ENCODE measurements at regions not wholly inside any gene's neighbourhood (a gene's known extent, or its start where the extent isn't known, plus 50 kb on each side); places are given as distances from the start of the nearest gene placed in this dataset.

- Histone ChIP-seq H3K36me3 (ENCODE audit: insufficient read depth, low read length) (no peaks in the 10 kb centered on the region), H4K20me1 (ENCODE audit: insufficient read depth) (no peaks in the 10 kb centered on the region), H3K9me2 (ENCODE audit: insufficient read depth, low read length) (no peaks in the 10 kb centered on the region), H3K9ac (ENCODE audit: low read length) (no peak overlapping the region), H3F3A (ENCODE audit: insufficient read depth, low read length, poor library complexity, severe bottlenecking) (no peaks in the 10 kb centered on the region), H2AFZ (ENCODE audit: low read depth, low read length) (no peak overlapping the region), H3K27ac (ENCODE audit: low read length) (no peak overlapping the region), H3K27me3 (ENCODE audit: insufficient read depth, low read depth, low read length) (no peaks in the 10 kb centered on the region), H3K79me2 (replicated peaks; ENCODE audit: insufficient read depth, low read length) (no peaks in the 10 kb centered on the region), H3K4me3 (ENCODE audit: low read length) (no peak overlapping the region), H3K4me2 (ENCODE audit: low read length) (no peak overlapping the region), H3K9me3 (ENCODE audit: low read length) (no peaks in the 10 kb centered on the region)
- TF ChIP-seq EZH2 (IDR thresholded peaks at IDR 0.05; ENCODE audit: borderline replicate concordance, insufficient read depth, low read length, poor library complexity, severe bottlenecking): no peak
- no peak for TF ChIP-seq MXI1 (conservative IDR thresholded peaks at IDR 0.05; ENCODE audit: poor library complexity, severe bottlenecking)
These were observed 657.4 kb downstream of the SPRY1 start for GRCh38 chr4:124053872-124054538.

- Histone ChIP-seq H3K27me3 (ENCODE audit: insufficient read depth, low read depth, low read length) (no peaks in the 10 kb centered on the region), H3K9me2 (ENCODE audit: insufficient read depth, low read length) (no peaks in the 10 kb centered on the region), H3K79me2 (replicated peaks; ENCODE audit: insufficient read depth, low read length) (no peaks in the 10 kb centered on the region), H3K4me3 (ENCODE audit: low read length) (no peak overlapping the region), H4K20me1 (ENCODE audit: insufficient read depth) (no peaks in the 10 kb centered on the region), H3K9me3 (ENCODE audit: low read length) (no peaks in the 10 kb centered on the region), H2AFZ (ENCODE audit: low read depth, low read length) (no peak overlapping the region), H3F3A (ENCODE audit: insufficient read depth, low read length, poor library complexity, severe bottlenecking) (no peaks in the 10 kb centered on the region), H3K36me3 (ENCODE audit: insufficient read depth, low read length) (no peaks in the 10 kb centered on the region), H3K4me2 (ENCODE audit: low read length) (no peak overlapping the region), H3K9ac (ENCODE audit: low read length) (no peak overlapping the region), H3K27ac (ENCODE audit: low read length) (no peak overlapping the region)
- no peak for TF ChIP-seq RAD21 (conservative IDR thresholded peaks at IDR 0.05)
- no peak for TF ChIP-seq POLR2AphosphoS5 (IDR thresholded peaks at IDR 0.05)
- no peak for TF ChIP-seq REST (IDR thresholded peaks at IDR 0.05; ENCODE audit: borderline replicate concordance)
- no peak for TF ChIP-seq EP300 (conservative IDR thresholded peaks at IDR 0.05; ENCODE audit: poor library complexity, severe bottlenecking)
- TF ChIP-seq SMC3 (conservative IDR thresholded peaks at IDR 0.05; ENCODE audit: poor library complexity): no peak
- TF ChIP-seq EZH2 (IDR thresholded peaks at IDR 0.05; ENCODE audit: borderline replicate concordance, insufficient read depth, low read length, poor library complexity, severe bottlenecking): no peak
- no peak for TF ChIP-seq MXI1 (conservative IDR thresholded peaks at IDR 0.05; ENCODE audit: poor library complexity, severe bottlenecking)
These were observed 657.2 kb downstream of the ANKRD50 start for GRCh38 chr4:124055336-124055735.

- Histone ChIP-seq H3K9ac (ENCODE audit: low read length) (no peak overlapping the region), H3K27me3 (ENCODE audit: insufficient read depth, low read depth, low read length) (no peaks in the 10 kb centered on the region), H3K9me3 (ENCODE audit: low read length) (no peaks in the 10 kb centered on the region), H3K9me2 (ENCODE audit: insufficient read depth, low read length) (no peaks in the 10 kb centered on the region), H3K27ac (ENCODE audit: low read length) (no peak overlapping the region), H3K4me3 (ENCODE audit: low read length) (no peak overlapping the region), H3K36me3 (ENCODE audit: insufficient read depth, low read length) (no peaks in the 10 kb centered on the region), H4K20me1 (ENCODE audit: insufficient read depth) (no peaks in the 10 kb centered on the region), H3K79me2 (replicated peaks; ENCODE audit: insufficient read depth, low read length) (no peaks in the 10 kb centered on the region), H3F3A (ENCODE audit: insufficient read depth, low read length, poor library complexity, severe bottlenecking) (no peaks in the 10 kb centered on the region), H2AFZ (ENCODE audit: low read depth, low read length) (no peak overlapping the region), H3K4me2 (ENCODE audit: low read length) (no peak overlapping the region)
- no peak for TF ChIP-seq SMC3 (conservative IDR thresholded peaks at IDR 0.05; ENCODE audit: poor library complexity)
- TF ChIP-seq CTCF (IDR thresholded peaks at IDR 0.05; ENCODE audit: poor library complexity, severe bottlenecking): no peak
- no peak for TF ChIP-seq EP300 (conservative IDR thresholded peaks at IDR 0.05; ENCODE audit: poor library complexity, severe bottlenecking)
- no peak for TF ChIP-seq TAF1 (IDR thresholded peaks at IDR 0.05; ENCODE audit: low read depth)
- no peak for TF ChIP-seq RAD21 (conservative IDR thresholded peaks at IDR 0.05)
- TF ChIP-seq MXI1 (conservative IDR thresholded peaks at IDR 0.05; ENCODE audit: poor library complexity, severe bottlenecking): no peak
- no peak for TF ChIP-seq EZH2 (IDR thresholded peaks at IDR 0.05; ENCODE audit: borderline replicate concordance, insufficient read depth, low read length, poor library complexity, severe bottlenecking)
- no peak for TF ChIP-seq REST (IDR thresholded peaks at IDR 0.05; ENCODE audit: borderline replicate concordance)
- no peak for TF ChIP-seq POLR2AphosphoS5 (IDR thresholded peaks at IDR 0.05)
These were observed 656.6 kb downstream of the ANKRD50 start for GRCh38 chr4:124055896-124056295.

Measured in neural cell (in vitro differentiated cells).